Tibial artery (tissue), 4 donors: ENCODE measurements at regions not wholly inside any gene's neighbourhood (a gene's known extent, or its start where the extent isn't known, plus 50 kb on each side); places are given as distances from the start of the nearest gene placed in this dataset.

ENCODE experiments used
- DNase-seq, 2 donors: peaks; one replicate each; pipeline ENCODE4 v3.0.0-alpha.2; 2019
- H3K27ac ChIP-seq, 2 donors: fragments of 200-600 bp; sonication (generic) in 1 of 2; 1 replicate in 1 of 2; 2 replicates in 1 of 2; pipeline ENCODE4 v1.5.1; 2018 to 2019; ENCODE audit warnings: mild to moderate bottlenecking in 1 of 2
- H3K27me3 ChIP-seq, 2 donors: fragments of 200-600 bp; sonication (generic) in 1 of 2; one replicate each; pipeline versions ENCODE4 v1.5.1 to v1.6.0; 2016 to 2019
- H3K36me3 ChIP-seq, 3 donors: fragments of 200-600 bp; sonication (generic) in 2 of 3; one replicate each; pipeline ENCODE4 v1.5.1; 2016 to 2019; ENCODE audit warnings: mild to moderate bottlenecking in 2 of 3
- H3K4me1 ChIP-seq, 4 donors: fragments of 200-600 bp; sonication (generic) in 2 of 4; 1 replicate in 3 of 4; 2 replicates in 1 of 4; pipeline ENCODE4 v1.5.1; 2016 to 2019
- H3K4me3 ChIP-seq, 2 donors: fragments of 200-600 bp; sonication (generic) in 1 of 2; 1 replicate in 1 of 2; 2 replicates in 1 of 2; pipeline ENCODE4 v1.5.1; 2018 to 2019; ENCODE audit warnings: mild to moderate bottlenecking in 2 of 2
- H3K9me3 ChIP-seq, 3 donors: fragments of 200-600 bp; sonication (generic) in 1 of 3; one replicate each; pipeline ENCODE4 v1.5.1; 2016 to 2019
- CTCF ChIP-seq, 2 experiments: fragments of 200-600 bp in 1 of 2; fragments of 450-650 bp in 1 of 2; IDR thresholded peaks; one replicate each; pipeline ENCODE4 v1.5.1; 2017 to 2019; ENCODE audit warnings: antibody characterized with exemption in 2 of 2, mild to moderate bottlenecking in 1 of 2, moderate library complexity in 1 of 2
- intact Hi-C: fragments of 100-400 bp; cut with DNase I; formaldehyde crosslinking; loops from one replicate; pipeline ENCODE4 v1.15.0; 2023; ENCODE audit warnings: low total_unique reads

GRCh38 chr3:3632449-3632848, 166.8 kb upstream of the LRRN1 start:
- intact Hi-C loops: no loop called here

GRCh38 chr3:3631114-3631513, 168.1 kb upstream of the LRRN1 start:
- no peak for DNase-seq
- Histone ChIP-seq H3K4me1 (no peaks in the 10 kb centered on the region), H3K4me3 (no peak overlapping the region), H3K27me3 (no peaks in the 10 kb centered on the region), H3K9me3 (no peaks in the 10 kb centered on the region), H3K36me3 (no peaks in the 10 kb centered on the region), H3K27ac (no peak overlapping the region)
- no peak for TF ChIP-seq CTCF (IDR thresholded peaks at IDR 0.05)
- intact Hi-C loops: no loop called here

More at GRCh38 chr3:3632449-3632848, 166.8 kb upstream of the LRRN1 start:
- no peak overlapping the region for H3K4me3 ChIP-seq
- no peaks in the 10 kb centered on the region for H3K36me3 ChIP-seq
- no peaks in the 10 kb centered on the region for H3K27me3 ChIP-seq
- no peak for TF ChIP-seq CTCF (IDR thresholded peaks at IDR 0.05)
- H3K4me1 ChIP-seq: no peaks in the 10 kb centered on the region
- DNase-seq: no peak
- no peaks in the 10 kb centered on the region for H3K9me3 ChIP-seq
- H3K27ac ChIP-seq: no peak overlapping the region

GRCh38 chr3:3629911-3630310, 169.3 kb upstream of the LRRN1 start:
- no peak overlapping the region for H3K27ac ChIP-seq
- H3K36me3 ChIP-seq: no peaks in the 10 kb centered on the region
- no peak for DNase-seq
- no peak overlapping the region for H3K4me3 ChIP-seq
- TF ChIP-seq CTCF (IDR thresholded peaks at IDR 0.05): no peak
- no peaks in the 10 kb centered on the region for H3K4me1 ChIP-seq
- H3K27me3 ChIP-seq: no peaks in the 10 kb centered on the region
- H3K9me3 ChIP-seq: no peaks in the 10 kb centered on the region
- intact Hi-C loops: no loop called here

GRCh38 chr3:3628676-3629328, 170.4 kb upstream of the LRRN1 start:
- Histone ChIP-seq H3K27me3 (no peaks in the 10 kb centered on the region), H3K4me3 (no peak overlapping the region), H3K4me1 (no peaks in the 10 kb centered on the region), H3K9me3 (no peaks in the 10 kb centered on the region), H3K27ac (no peak overlapping the region), H3K36me3 (no peaks in the 10 kb centered on the region)
- TF ChIP-seq CTCF (IDR thresholded peaks at IDR 0.05): no peak
- intact Hi-C loops: no loop called here
- no peak for DNase-seq

- Histone ChIP-seq H3K36me3 (no peaks in the 10 kb centered on the region), H3K4me3 (no peak overlapping the region), H3K4me1 (no peaks in the 10 kb centered on the region), H3K27ac (no peak overlapping the region), H3K27me3 (no peaks in the 10 kb centered on the region), H3K9me3 (no peaks in the 10 kb centered on the region)
- TF ChIP-seq CTCF (IDR thresholded peaks at IDR 0.05): no peak
- no peak for DNase-seq
- intact Hi-C loops: no loop called here
Measured at GRCh38 chr3:3627114-3627513, 172.1 kb upstream of the LRRN1 start.
